GM12878 (cell line): ENCODE measurements at regions not wholly inside any gene's neighbourhood (a gene's known extent, or its start where the extent isn't known, plus 50 kb on each side); places are given as distances from the start of the nearest gene placed in this dataset.

ENCODE experiments used
- ATAC-seq: fragments of 200-7000 bp; cut with Tn5 transposase; 3 replicates; pipeline ENCODE4 v1.9.1; 2020; ENCODE audit warnings: mild to moderate bottlenecking, moderate library complexity
- BruUV-seq: library from RNA; stranded (reverse); fragments of 400-500 nt; replicated peaks from 2 replicates; lab custom pipeline; 2021; lab: Mats Ljungman, UMichigan
- CTCF ChIA-PET: fragments of 300-600 bp; sonication (Branson Sonifier 250); formaldehyde crosslinking; extraction: SDS; loops from one replicate; lab custom pipeline; 2021; ENCODE audit warnings: inconsistent platforms; lab: Yijun Ruan, JAX
- POLR2A ChIA-PET: fragments of 350-600 bp; formaldehyde crosslinking; extraction: SDS; loops from one replicate; lab custom pipeline; 2021; ENCODE audit warnings: inconsistent platforms; lab: Charles Lee
- RAD21 ChIA-PET: fragments of 300-600 bp; sonication (Branson Sonifier 250); formaldehyde crosslinking; loops from one replicate; lab custom pipeline; 2023; ENCODE audit warnings: antibody characterized with exemption; ENCODE audit not compliant: unreplicated experiment; lab: Charles Lee
- SMC1A ChIA-PET: fragments of 300-600 bp; sonication (Branson Sonifier 250); formaldehyde crosslinking; loops from one replicate; lab custom pipeline; 2023; ENCODE audit not compliant: unreplicated experiment, uncharacterized antibody; lab: Charles Lee
- DNase-seq: peaks from one replicate; pipeline ENCODE4 v3.0.0-alpha.2; 2011; ENCODE audit warnings: low read depth, low spot score
- FAIRE-seq: peaks from 3 replicates; lab custom pipeline; 2011; peaks lifted over from hg19 to GRCh38; lab: Jason Lieb, UNC
- H2AFZ ChIP-seq: 2 replicates; pipeline ENCODE4 v1.6.0; 2011; ENCODE audit warnings: low read depth, low read length, control low read depth; ENCODE audit not compliant: control insufficient read depth
- H3K27ac ChIP-seq: 2 replicates; pipeline ENCODE4 v1.5.1; 2011; ENCODE audit warnings: control low read depth; ENCODE audit not compliant: control insufficient read depth, insufficient read depth
- H3K27me3 ChIP-seq, 2 experiments: replicated peaks in 1 of 2; 2 replicates each; pipeline versions ENCODE4 v1.6.0 to v1.6.1; 2011; ENCODE audit warnings: low read length in 1 of 2; ENCODE audit not compliant: control insufficient read depth in 2 of 2, insufficient read depth in 2 of 2
- H3K36me3 ChIP-seq, 2 experiments: 2 replicates each; pipeline ENCODE4 v1.5.1; 2011; ENCODE audit warnings: low read length in 1 of 2; ENCODE audit not compliant: control insufficient read depth in 2 of 2, insufficient read depth in 2 of 2
- H3K4me1 ChIP-seq: 2 replicates; pipeline ENCODE4 v1.6.1; 2011; ENCODE audit warnings: mild to moderate bottlenecking, low read length, moderate library complexity, mixed read lengths; ENCODE audit not compliant: control insufficient read depth, insufficient read depth
- H3K4me2 ChIP-seq: 2 replicates; pipeline ENCODE4 v1.6.0; 2011; ENCODE audit warnings: control low read depth; ENCODE audit not compliant: control insufficient read depth, insufficient read depth
- H3K4me3 ChIP-seq: fragments of 200-600 bp; sonication (generic); 2 replicates; pipeline ENCODE4 v1.5.1; 2016
- H3K79me2 ChIP-seq: 2 replicates; pipeline ENCODE4 v1.6.0; 2011; ENCODE audit warnings: low read length; ENCODE audit not compliant: control insufficient read depth, insufficient read depth
- H3K9ac ChIP-seq: 2 replicates; pipeline ENCODE4 v1.8.0; 2011; ENCODE audit warnings: low read length, control low read depth, mixed read lengths; ENCODE audit not compliant: control insufficient read depth, insufficient read depth
- H3K9me3 ChIP-seq: replicated peaks from 3 replicates; pipeline ENCODE4 v1.5.1; 2011; ENCODE audit warnings: mild to moderate bottlenecking, low read length; ENCODE audit not compliant: control insufficient read depth, insufficient read depth
- H4K20me1 ChIP-seq: 2 replicates; pipeline ENCODE4 v1.6.0; 2011; ENCODE audit not compliant: control insufficient read depth, insufficient read depth
- EZH2 ChIP-seq: IDR thresholded peaks from 2 replicates; pipeline ENCODE4 v1.6.1; 2012; ENCODE audit warnings: low read depth, mild to moderate bottlenecking, control low read depth, inconsistent platforms, low read length, borderline replicate concordance; ENCODE audit not compliant: control insufficient read depth
- NFIC ChIP-seq: IDR thresholded peaks from 2 replicates; pipeline ENCODE4 v1.6.1; 2012; ENCODE audit warnings: low read depth, mild to moderate bottlenecking, inconsistent platforms, low read length, moderate library complexity
- RUNX3 ChIP-seq: IDR thresholded peaks from 2 replicates; pipeline ENCODE4 v1.6.1; 2012; ENCODE audit warnings: low read length, inconsistent platforms
- SMAD1 ChIP-seq: fragments of 450-650 bp; IDR thresholded peaks from 2 replicates; pipeline ENCODE4 v1.6.1; 2018; ENCODE audit warnings: mild to moderate bottlenecking, low read depth; ENCODE audit not compliant: partially characterized antibody
- SRF ChIP-seq, 2 experiments: IDR thresholded peaks; 2 replicates each; pipeline ENCODE4 v1.6.1; 2011; ENCODE audit warnings: low read depth in 2 of 2, low read length in 2 of 2, mild to moderate bottlenecking in 1 of 2, moderate library complexity in 1 of 2
- STAT3 ChIP-seq: IDR thresholded peaks from 2 replicates; pipeline ENCODE4 v1.6.1; 2011; ENCODE audit warnings: low read depth, low read length, improper control_type of control experiment
- YBX1 ChIP-seq: fragments of 450-650 bp; IDR thresholded peaks from 2 replicates; pipeline ENCODE4 v1.6.1; 2016; ENCODE audit warnings: antibody characterized with exemption
- WGBS: methylation state at CpG from one replicate; pipeline ENCODE4 v1.1.6; 2016; ENCODE audit warnings: low lambda C conversion rate; ENCODE audit not compliant: insufficient replicate concordance, insufficient coverage; ENCODE audit errors: missing lambda C conversion rate; 5-methylcytosine and 5-hydroxymethylcytosine counted together
- in situ Hi-C: fragments of 300-500 bp; cut with MboI; formaldehyde crosslinking; loops from 9 replicates; pipeline ENCODE4 v1.14.3; 2018; ENCODE audit warnings: mixed read lengths
- intact Hi-C: fragments of 100-400 bp; cut with micrococcal nuclease; formaldehyde crosslinking; loops from one replicate; pipeline ENCODE4 v1.14.2; 2022; ENCODE audit not compliant: unreplicated experiment
- TF ChIP-seq, protein P1 (sequence below): fragments of 150-350 bp; IDR thresholded peaks from 2 replicates; pipeline ENCODE4 v1.6.1; 2016; ENCODE audit warnings: low read depth, low read length

DNA sequence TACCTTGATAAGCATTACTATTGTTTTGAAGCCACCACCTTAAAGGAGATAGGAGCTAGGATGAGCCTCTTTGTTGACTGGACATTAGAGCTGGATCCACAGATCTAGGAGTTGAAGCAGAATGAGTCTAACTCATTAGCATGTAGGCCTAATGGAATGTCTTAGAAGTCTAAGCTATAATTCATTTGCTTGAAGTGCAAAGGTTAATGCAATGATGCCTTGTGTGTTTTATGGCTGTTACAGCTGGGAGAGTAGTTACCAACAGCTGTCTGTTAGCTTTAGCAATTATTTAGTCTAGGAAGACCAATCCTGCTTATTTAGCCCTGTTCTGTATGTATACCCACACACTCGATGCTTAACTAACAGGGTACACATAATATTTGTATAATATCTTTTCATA, 419.3 kb downstream of the TUSC7 start:
- no peak overlapping the region for H2AFZ ChIP-seq
- no peak overlapping the region for H3K4me2 ChIP-seq
- TF ChIP-seq SMAD1 (no peak), EZH2 (no peak), RUNX3 (no peak), STAT3 (no peak), SRF (IDR thresholded peaks at IDR 0.05; ENCODE audit: low read depth in 2 of 2, low read length in 2 of 2) (no peak), NFIC (no peak), YBX1 (no peak)
- TF ChIP-seq, protein P1, sequence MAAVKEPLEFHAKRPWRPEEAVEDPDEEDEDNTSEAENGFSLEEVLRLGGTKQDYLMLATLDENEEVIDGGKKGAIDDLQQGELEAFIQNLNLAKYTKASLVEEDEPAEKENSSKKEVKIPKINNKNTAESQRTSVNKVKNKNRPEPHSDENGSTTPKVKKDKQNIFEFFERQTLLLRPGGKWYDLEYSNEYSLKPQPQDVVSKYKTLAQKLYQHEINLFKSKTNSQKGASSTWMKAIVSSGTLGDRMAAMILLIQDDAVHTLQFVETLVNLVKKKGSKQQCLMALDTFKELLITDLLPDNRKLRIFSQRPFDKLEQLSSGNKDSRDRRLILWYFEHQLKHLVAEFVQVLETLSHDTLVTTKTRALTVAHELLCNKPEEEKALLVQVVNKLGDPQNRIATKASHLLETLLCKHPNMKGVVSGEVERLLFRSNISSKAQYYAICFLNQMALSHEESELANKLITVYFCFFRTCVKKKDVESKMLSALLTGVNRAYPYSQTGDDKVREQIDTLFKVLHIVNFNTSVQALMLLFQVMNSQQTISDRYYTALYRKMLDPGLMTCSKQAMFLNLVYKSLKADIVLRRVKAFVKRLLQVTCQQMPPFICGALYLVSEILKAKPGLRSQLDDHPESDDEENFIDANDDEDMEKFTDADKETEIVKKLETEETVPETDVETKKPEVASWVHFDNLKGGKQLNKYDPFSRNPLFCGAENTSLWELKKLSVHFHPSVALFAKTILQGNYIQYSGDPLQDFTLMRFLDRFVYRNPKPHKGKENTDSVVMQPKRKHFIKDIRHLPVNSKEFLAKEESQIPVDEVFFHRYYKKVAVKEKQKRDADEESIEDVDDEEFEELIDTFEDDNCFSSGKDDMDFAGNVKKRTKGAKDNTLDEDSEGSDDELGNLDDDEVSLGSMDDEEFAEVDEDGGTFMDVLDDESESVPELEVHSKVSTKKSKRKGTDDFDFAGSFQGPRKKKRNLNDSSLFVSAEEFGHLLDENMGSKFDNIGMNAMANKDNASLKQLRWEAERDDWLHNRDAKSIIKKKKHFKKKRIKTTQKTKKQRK: no peak
- ChIA-PET RAD21 (no interaction called here), POLR2A (no interaction called here), CTCF (interaction anchor here (1.4 kb wide), 1 partner anchor 358 kb away, joined by 5 read pairs; no protein-coding TSS in a partner anchor), SMC1A (interaction anchor here (1.5 kb wide), 1 partner anchor 33 kb away, joined by 3 read pairs; no protein-coding TSS in a partner anchor)
- no peak overlapping the region for H3K27ac ChIP-seq
- intact Hi-C loops: no loop called here
- no peaks in the 10 kb centered on the region for H3K36me3 ChIP-seq
- ATAC-seq (no peak), FAIRE-seq (no peak), DNase-seq (no peak)
- H3K4me1 ChIP-seq: no peaks in the 10 kb centered on the region
- H3K9me3 ChIP-seq: no peaks in the 10 kb centered on the region
- H3K9ac ChIP-seq: no peak overlapping the region
- in situ Hi-C loops: no loop called here
- no TSS peak for BruUV-seq
- no peaks in the 10 kb centered on the region for H4K20me1 ChIP-seq
- H3K27me3 ChIP-seq: no peaks in the 10 kb centered on the region
- WGBS: 4% methylated on average over 1 of the region's 1 CpG
- H3K4me3 ChIP-seq: no peak overlapping the region
- no peaks in the 10 kb centered on the region for H3K79me2 ChIP-seq
